ENCODE measurements at regions not wholly inside any gene's neighbourhood (a gene's known extent, or its start where the extent isn't known, plus 50 kb on each side); places are given as distances from the start of the nearest gene placed in this dataset.
"Not testable (repeated sequence)": the region's sequence is repeated elsewhere in the genome, so short reads cannot be mapped to it uniquely, and the experiment has no call there.

- no peak overlapping the region for H3K4me3 ChIP-seq (ENCODE audit: low read depth in 1 of 2, low read length in 2 of 2)
- no peaks in the 10 kb centered on the region for H3K27me3 ChIP-seq (ENCODE audit: control insufficient read depth in 1 of 2, insufficient read depth in 2 of 2, low read length in 2 of 2)
- H3K9me3 ChIP-seq (ENCODE audit: control insufficient read depth in 1 of 2, low read length in 2 of 2): peaks cover 0 to 4% of the 10 kb centered on the region in 2 donors
- H3K27ac ChIP-seq (ENCODE audit: low read depth, low read length): no peak overlapping the region
- H3K36me3 ChIP-seq (ENCODE audit: control insufficient read depth in 1 of 2, insufficient read depth in 2 of 2, low read length in 2 of 2): no peaks in the 10 kb centered on the region
- H3K9ac ChIP-seq (ENCODE audit: low read depth in 1 of 2, low read length in 2 of 2): no peak overlapping the region
- H3K4me1 ChIP-seq (ENCODE audit: control insufficient read depth in 1 of 2, insufficient read depth in 2 of 2, low read length in 2 of 2): no peaks in the 10 kb centered on the region
These were observed 1059.2 kb upstream of the LRRTM1 start for GRCh38 chr2:81363800-81364199.

GRCh38 chr2:81362468-81362867 is 1057.9 kb upstream of the LRRTM1 start:
- not testable (repeated sequence) for H3K4me1 ChIP-seq (ENCODE audit: control insufficient read depth in 1 of 2, insufficient read depth in 2 of 2, low read length in 2 of 2); H3K27me3 ChIP-seq (ENCODE audit: control insufficient read depth in 1 of 2, insufficient read depth in 2 of 2, low read length in 2 of 2); H3K36me3 ChIP-seq (ENCODE audit: control insufficient read depth in 1 of 2, insufficient read depth in 2 of 2, low read length in 2 of 2); H3K9ac ChIP-seq (ENCODE audit: low read depth in 1 of 2, low read length in 2 of 2); H3K9me3 ChIP-seq (ENCODE audit: control insufficient read depth in 1 of 2, low read length in 2 of 2); H3K27ac ChIP-seq (ENCODE audit: low read depth, low read length); H3K4me3 ChIP-seq (ENCODE audit: low read depth in 1 of 2, low read length in 2 of 2)

GRCh38 chr2:81355436-81355835 is 1050.9 kb upstream of the LRRTM1 start:
- H3K27ac ChIP-seq (ENCODE audit: low read depth, low read length): no peak overlapping the region
- H3K4me3 ChIP-seq (ENCODE audit: low read depth in 1 of 2, low read length in 2 of 2): no peak overlapping the region
- no peaks in the 10 kb centered on the region for H3K4me1 ChIP-seq (ENCODE audit: control insufficient read depth in 1 of 2, insufficient read depth in 2 of 2, low read length in 2 of 2)
- H3K9me3 ChIP-seq (ENCODE audit: control insufficient read depth in 1 of 2, low read length in 2 of 2): peaks cover 0 to 2% of the 10 kb centered on the region in 2 donors
- no peaks in the 10 kb centered on the region for H3K27me3 ChIP-seq (ENCODE audit: control insufficient read depth in 1 of 2, insufficient read depth in 2 of 2, low read length in 2 of 2)
- H3K36me3 ChIP-seq (ENCODE audit: control insufficient read depth in 1 of 2, insufficient read depth in 2 of 2, low read length in 2 of 2): no peaks in the 10 kb centered on the region
- H3K9ac ChIP-seq (ENCODE audit: low read depth in 1 of 2, low read length in 2 of 2): no peak overlapping the region

GRCh38 chr2:81334046-81334445 is 1029.5 kb upstream of the LRRTM1 start:
- H3K4me3 ChIP-seq (ENCODE audit: low read depth in 1 of 2, low read length in 2 of 2): no peak overlapping the region
- H3K36me3 ChIP-seq (ENCODE audit: control insufficient read depth in 1 of 2, insufficient read depth in 2 of 2, low read length in 2 of 2): no peaks in the 10 kb centered on the region
- no peaks in the 10 kb centered on the region for H3K9me3 ChIP-seq (ENCODE audit: control insufficient read depth in 1 of 2, low read length in 2 of 2)
- no peaks in the 10 kb centered on the region for H3K4me1 ChIP-seq (ENCODE audit: control insufficient read depth in 1 of 2, insufficient read depth in 2 of 2, low read length in 2 of 2)
- no peak overlapping the region for H3K27ac ChIP-seq (ENCODE audit: low read depth, low read length)
- H3K27me3 ChIP-seq (ENCODE audit: control insufficient read depth in 1 of 2, insufficient read depth in 2 of 2, low read length in 2 of 2): no peaks in the 10 kb centered on the region
- no peak overlapping the region for H3K9ac ChIP-seq (ENCODE audit: low read depth in 1 of 2, low read length in 2 of 2)

GRCh38 chr2:81328968-81329367 is 1024.4 kb upstream of the LRRTM1 start:
- Histone ChIP-seq H3K4me1 (ENCODE audit: control insufficient read depth in 1 of 2, insufficient read depth in 2 of 2, low read length in 2 of 2) (no peaks in the 10 kb centered on the region), H3K36me3 (ENCODE audit: control insufficient read depth in 1 of 2, insufficient read depth in 2 of 2, low read length in 2 of 2) (no peaks in the 10 kb centered on the region), H3K4me3 (ENCODE audit: low read depth in 1 of 2, low read length in 2 of 2) (no peak overlapping the region), H3K9ac (ENCODE audit: low read depth in 1 of 2, low read length in 2 of 2) (no peak overlapping the region), H3K27me3 (ENCODE audit: control insufficient read depth in 1 of 2, insufficient read depth in 2 of 2, low read length in 2 of 2) (no peaks in the 10 kb centered on the region), H3K27ac (ENCODE audit: low read depth, low read length) (no peak overlapping the region), H3K9me3 (ENCODE audit: control insufficient read depth in 1 of 2, low read length in 2 of 2) (peaks cover 0 to 6% of the 10 kb centered on the region in 2 donors)

- Histone ChIP-seq H3K27me3 (ENCODE audit: control insufficient read depth in 1 of 2, insufficient read depth in 2 of 2, low read length in 2 of 2) (no peaks in the 10 kb centered on the region), H3K4me1 (ENCODE audit: control insufficient read depth in 1 of 2, insufficient read depth in 2 of 2, low read length in 2 of 2) (no peaks in the 10 kb centered on the region), H3K9ac (ENCODE audit: low read depth in 1 of 2, low read length in 2 of 2) (no peak overlapping the region), H3K36me3 (ENCODE audit: control insufficient read depth in 1 of 2, insufficient read depth in 2 of 2, low read length in 2 of 2) (no peaks in the 10 kb centered on the region), H3K4me3 (ENCODE audit: low read depth in 1 of 2, low read length in 2 of 2) (no peak overlapping the region), H3K27ac (ENCODE audit: low read depth, low read length) (no peak overlapping the region), H3K9me3 (ENCODE audit: control insufficient read depth in 1 of 2, low read length in 2 of 2) (peaks cover 0 to 6% of the 10 kb centered on the region in 2 donors)
These were observed 1023.4 kb upstream of the LRRTM1 start for GRCh38 chr2:81327911-81328310.

- no peak overlapping the region for H3K27ac ChIP-seq (ENCODE audit: low read depth, low read length)
- H3K36me3 ChIP-seq (ENCODE audit: control insufficient read depth in 1 of 2, insufficient read depth in 2 of 2, low read length in 2 of 2): no peaks in the 10 kb centered on the region
- no peaks in the 10 kb centered on the region for H3K27me3 ChIP-seq (ENCODE audit: control insufficient read depth in 1 of 2, insufficient read depth in 2 of 2, low read length in 2 of 2)
- H3K4me1 ChIP-seq (ENCODE audit: control insufficient read depth in 1 of 2, insufficient read depth in 2 of 2, low read length in 2 of 2): no peaks in the 10 kb centered on the region
- H3K4me3 ChIP-seq (ENCODE audit: low read depth in 1 of 2, low read length in 2 of 2): no peak overlapping the region
- no peak overlapping the region for H3K9ac ChIP-seq (ENCODE audit: low read depth in 1 of 2, low read length in 2 of 2)
- H3K9me3 ChIP-seq (ENCODE audit: control insufficient read depth in 1 of 2, low read length in 2 of 2): peaks cover 0 to 9% of the 10 kb centered on the region in 2 donors
These were observed 1019.5 kb upstream of the LRRTM1 start for GRCh38 chr2:81324046-81324445.

- H3K4me3 ChIP-seq (ENCODE audit: low read depth in 1 of 2, low read length in 2 of 2): no peak overlapping the region
- H3K36me3 ChIP-seq (ENCODE audit: control insufficient read depth in 1 of 2, insufficient read depth in 2 of 2, low read length in 2 of 2): no peaks in the 10 kb centered on the region
- no peaks in the 10 kb centered on the region for H3K4me1 ChIP-seq (ENCODE audit: control insufficient read depth in 1 of 2, insufficient read depth in 2 of 2, low read length in 2 of 2)
- no peak overlapping the region for H3K27ac ChIP-seq (ENCODE audit: low read depth, low read length)
- H3K9me3 ChIP-seq (ENCODE audit: control insufficient read depth in 1 of 2, low read length in 2 of 2): peaks cover 2 to 3% of the 10 kb centered on the region in 2 donors
- no peak overlapping the region for H3K9ac ChIP-seq (ENCODE audit: low read depth in 1 of 2, low read length in 2 of 2)
- H3K27me3 ChIP-seq (ENCODE audit: control insufficient read depth in 1 of 2, insufficient read depth in 2 of 2, low read length in 2 of 2): no peaks in the 10 kb centered on the region
These were observed 999.7 kb upstream of the LRRTM1 start for GRCh38 chr2:81304154-81304830.

GRCh38 chr2:81303321-81303720 is 998.8 kb upstream of the LRRTM1 start:
- Histone ChIP-seq H3K36me3 (ENCODE audit: control insufficient read depth in 1 of 2, insufficient read depth in 2 of 2, low read length in 2 of 2) (no peaks in the 10 kb centered on the region), H3K4me1 (ENCODE audit: control insufficient read depth in 1 of 2, insufficient read depth in 2 of 2, low read length in 2 of 2) (no peaks in the 10 kb centered on the region), H3K9me3 (ENCODE audit: control insufficient read depth in 1 of 2, low read length in 2 of 2) (peaks cover 2 to 3% of the 10 kb centered on the region in 2 donors), H3K4me3 (ENCODE audit: low read depth in 1 of 2, low read length in 2 of 2) (no peak overlapping the region), H3K9ac (ENCODE audit: low read depth in 1 of 2, low read length in 2 of 2) (no peak overlapping the region), H3K27ac (ENCODE audit: low read depth, low read length) (no peak overlapping the region), H3K27me3 (ENCODE audit: control insufficient read depth in 1 of 2, insufficient read depth in 2 of 2, low read length in 2 of 2) (no peaks in the 10 kb centered on the region)

GRCh38 chr2:81299841-81300240 is 995.3 kb upstream of the LRRTM1 start:
- H3K9me3 ChIP-seq (ENCODE audit: control insufficient read depth in 1 of 2, low read length in 2 of 2): peaks cover 0 to 3% of the 10 kb centered on the region in 2 donors
- no peaks in the 10 kb centered on the region for H3K4me1 ChIP-seq (ENCODE audit: control insufficient read depth in 1 of 2, insufficient read depth in 2 of 2, low read length in 2 of 2)
- H3K4me3 ChIP-seq (ENCODE audit: low read depth in 1 of 2, low read length in 2 of 2): no peak overlapping the region
- no peak overlapping the region for H3K27ac ChIP-seq (ENCODE audit: low read depth, low read length)
- H3K9ac ChIP-seq (ENCODE audit: low read depth in 1 of 2, low read length in 2 of 2): no peak overlapping the region
- no peaks in the 10 kb centered on the region for H3K36me3 ChIP-seq (ENCODE audit: control insufficient read depth in 1 of 2, insufficient read depth in 2 of 2, low read length in 2 of 2)
- no peaks in the 10 kb centered on the region for H3K27me3 ChIP-seq (ENCODE audit: control insufficient read depth in 1 of 2, insufficient read depth in 2 of 2, low read length in 2 of 2)

All from duodenal mucosa (tissue), 2 donors.